ENCODE measurements at regions not wholly inside any gene's neighbourhood (a gene's known extent, or its start where the extent isn't known, plus 50 kb on each side); places are given as distances from the start of the nearest gene placed in this dataset.

- H3K4me3 Mint-ChIP-seq: no peak overlapping the region
- POLR2A ChIA-PET: no interaction called here
Observed at GRCh38 chr3:110779581-110779980, 292.0 kb upstream of the NECTIN3 start.

GRCh38 chr3:110783541-110783940 is 288.1 kb upstream of the NECTIN3 start:
- H3K4me3 ChIP-seq (ENCODE audit: low read length): no peak overlapping the region
- ATAC-seq (no peak), DNase-seq (no peak)
- ChIA-PET POLR2A (no interaction called here), CTCF (no interaction called here)
- Mint-ChIP-seq H3K27me3 (peaks cover 0 to 5% (median under 1%) of the 10 kb centered on the region in 5 donors), H3K27ac (no peak overlapping the region), H3K36me3 (no peaks in the 10 kb centered on the region), H3K4me3 (no peak overlapping the region), H3K4me1 (no peaks in the 10 kb centered on the region), H3K9me3 (peaks cover 0 to 17% (median 0%) of the 10 kb centered on the region in 11 donors)
- intact Hi-C loops (cut with micrococcal nuclease): no loop called here
- no peaks in the 10 kb centered on the region for H3K36me3 ChIP-seq (ENCODE audit: control insufficient read depth in 2 of 3, insufficient read depth in 3 of 3, low read length in 3 of 3)
- no peaks in the 10 kb centered on the region for H3K9me3 ChIP-seq (ENCODE audit: control insufficient read depth in 2 of 3, low read length in 3 of 3)
- no peak overlapping the region for H3K27ac ChIP-seq (ENCODE audit: low read depth, low read length)
- no peaks in the 10 kb centered on the region for H3K4me1 ChIP-seq (ENCODE audit: control insufficient read depth in 2 of 2, insufficient read depth in 2 of 2, low read length in 2 of 2)
- no peaks in the 10 kb centered on the region for H3K27me3 ChIP-seq (ENCODE audit: control insufficient read depth in 2 of 2, insufficient read depth in 2 of 2, low read length in 2 of 2)

More at GRCh38 chr3:110779581-110779980, 292.0 kb upstream of the NECTIN3 start:
- CTCF ChIA-PET: no interaction called here
- Histone ChIP-seq H3K27me3 (ENCODE audit: control insufficient read depth in 2 of 2, insufficient read depth in 2 of 2, low read length in 2 of 2) (no peaks in the 10 kb centered on the region), H3K27ac (ENCODE audit: low read depth, low read length) (no peak overlapping the region), H3K4me1 (ENCODE audit: control insufficient read depth in 2 of 2, insufficient read depth in 2 of 2, low read length in 2 of 2) (no peaks in the 10 kb centered on the region), H3K4me3 (ENCODE audit: low read length) (no peak overlapping the region), H3K9me3 (ENCODE audit: control insufficient read depth in 2 of 3, low read length in 3 of 3) (no peaks in the 10 kb centered on the region), H3K36me3 (ENCODE audit: control insufficient read depth in 2 of 3, insufficient read depth in 3 of 3, low read length in 3 of 3) (no peaks in the 10 kb centered on the region)
- Mint-ChIP-seq H3K27me3 (peaks cover 0 to 5% (median 0%) of the 10 kb centered on the region in 5 donors), H3K36me3 (no peaks in the 10 kb centered on the region), H3K4me1 (no peaks in the 10 kb centered on the region), H3K27ac (no peak overlapping the region), H3K9me3 (peaks cover 0 to 2% (median 0%) of the 10 kb centered on the region in 11 donors)
- intact Hi-C loops (cut with micrococcal nuclease): no loop called here
- ATAC-seq (no peak), DNase-seq (no peak)

- POLR2A ChIA-PET: no interaction called here
- H3K4me1 ChIP-seq (ENCODE audit: control insufficient read depth in 2 of 2, insufficient read depth in 2 of 2, low read length in 2 of 2): no peaks in the 10 kb centered on the region
Observed at GRCh38 chr3:110788794-110789193, 282.8 kb upstream of the NECTIN3 start.

GRCh38 chr3:110789315-110789714 is 282.3 kb upstream of the NECTIN3 start:
- H3K4me3 ChIP-seq (ENCODE audit: low read length): no peak overlapping the region
- peaks cover 0 to 17% (median 0%) of the 10 kb centered on the region in 11 donors for H3K9me3 Mint-ChIP-seq
- no peak for DNase-seq
- no peaks in the 10 kb centered on the region for H3K9me3 ChIP-seq (ENCODE audit: control insufficient read depth in 2 of 3, low read length in 3 of 3)
- no peaks in the 10 kb centered on the region for H3K4me1 Mint-ChIP-seq
- POLR2A ChIA-PET: no interaction called here
- no peak for ATAC-seq
- H3K4me1 ChIP-seq (ENCODE audit: control insufficient read depth in 2 of 2, insufficient read depth in 2 of 2, low read length in 2 of 2): no peaks in the 10 kb centered on the region
- intact Hi-C loops (cut with micrococcal nuclease): no loop called here
- no peak overlapping the region for H3K27ac Mint-ChIP-seq
- no peak overlapping the region for H3K27ac ChIP-seq (ENCODE audit: low read depth, low read length)
- no peaks in the 10 kb centered on the region for H3K36me3 ChIP-seq (ENCODE audit: control insufficient read depth in 2 of 3, insufficient read depth in 3 of 3, low read length in 3 of 3)
- CTCF ChIA-PET: no interaction called here
- H3K27me3 Mint-ChIP-seq: peaks cover 3 to 14% (median 12%) of the 10 kb centered on the region in 5 donors
- H3K4me3 Mint-ChIP-seq: no peak overlapping the region
- no peaks in the 10 kb centered on the region for H3K36me3 Mint-ChIP-seq
- no peaks in the 10 kb centered on the region for H3K27me3 ChIP-seq (ENCODE audit: control insufficient read depth in 2 of 2, insufficient read depth in 2 of 2, low read length in 2 of 2)

More at GRCh38 chr3:110788794-110789193, 282.8 kb upstream of the NECTIN3 start:
- H3K4me3 ChIP-seq (ENCODE audit: low read length): no peak overlapping the region
- H3K36me3 ChIP-seq (ENCODE audit: control insufficient read depth in 2 of 3, insufficient read depth in 3 of 3, low read length in 3 of 3): no peaks in the 10 kb centered on the region
- H3K9me3 ChIP-seq (ENCODE audit: control insufficient read depth in 2 of 3, low read length in 3 of 3): no peaks in the 10 kb centered on the region
- DNase-seq (no peak), ATAC-seq (no peak)
- no peaks in the 10 kb centered on the region for H3K27me3 ChIP-seq (ENCODE audit: control insufficient read depth in 2 of 2, insufficient read depth in 2 of 2, low read length in 2 of 2)
- Mint-ChIP-seq H3K27me3 (peaks cover 3 to 9% (median 7%) of the 10 kb centered on the region in 5 donors), H3K27ac (no peak overlapping the region), H3K4me3 (no peak overlapping the region), H3K9me3 (peaks cover 0 to 17% (median 0%) of the 10 kb centered on the region in 11 donors), H3K4me1 (no peaks in the 10 kb centered on the region), H3K36me3 (no peaks in the 10 kb centered on the region)
- intact Hi-C loops (cut with micrococcal nuclease): no loop called here
- CTCF ChIA-PET: no interaction called here
- H3K27ac ChIP-seq (ENCODE audit: low read depth, low read length): no peak overlapping the region

- H3K27me3 Mint-ChIP-seq: peaks cover 3 to 18% (median 14%) of the 10 kb centered on the region in 5 donors
- Histone ChIP-seq H3K27me3 (ENCODE audit: control insufficient read depth in 2 of 2, insufficient read depth in 2 of 2, low read length in 2 of 2) (no peaks in the 10 kb centered on the region), H3K4me3 (ENCODE audit: low read length) (no peak overlapping the region), H3K9me3 (ENCODE audit: control insufficient read depth in 2 of 3, low read length in 3 of 3) (no peaks in the 10 kb centered on the region), H3K27ac (ENCODE audit: low read depth, low read length) (no peak overlapping the region), H3K36me3 (ENCODE audit: control insufficient read depth in 2 of 3, insufficient read depth in 3 of 3, low read length in 3 of 3) (no peaks in the 10 kb centered on the region), H3K4me1 (ENCODE audit: control insufficient read depth in 2 of 2, insufficient read depth in 2 of 2, low read length in 2 of 2) (no peaks in the 10 kb centered on the region)
- H3K4me3 Mint-ChIP-seq: no peak overlapping the region
- H3K36me3 Mint-ChIP-seq: no peaks in the 10 kb centered on the region
- intact Hi-C loops (cut with micrococcal nuclease): loop anchor here in 1 of 2 donors (10.0 kb wide), 1 partner anchor 744 kb away; no protein-coding TSS in a partner anchor
- no peak overlapping the region for H3K27ac Mint-ChIP-seq
- peaks cover 0 to 9% (median 0%) of the 10 kb centered on the region in 11 donors for H3K9me3 Mint-ChIP-seq
- CTCF ChIA-PET: no interaction called here
- DNase-seq (no peak), ATAC-seq (no peak)
- no peaks in the 10 kb centered on the region for H3K4me1 Mint-ChIP-seq
- POLR2A ChIA-PET: no interaction called here
Observed at GRCh38 chr3:110790631-110791030, 281.0 kb upstream of the NECTIN3 start.

DNA sequence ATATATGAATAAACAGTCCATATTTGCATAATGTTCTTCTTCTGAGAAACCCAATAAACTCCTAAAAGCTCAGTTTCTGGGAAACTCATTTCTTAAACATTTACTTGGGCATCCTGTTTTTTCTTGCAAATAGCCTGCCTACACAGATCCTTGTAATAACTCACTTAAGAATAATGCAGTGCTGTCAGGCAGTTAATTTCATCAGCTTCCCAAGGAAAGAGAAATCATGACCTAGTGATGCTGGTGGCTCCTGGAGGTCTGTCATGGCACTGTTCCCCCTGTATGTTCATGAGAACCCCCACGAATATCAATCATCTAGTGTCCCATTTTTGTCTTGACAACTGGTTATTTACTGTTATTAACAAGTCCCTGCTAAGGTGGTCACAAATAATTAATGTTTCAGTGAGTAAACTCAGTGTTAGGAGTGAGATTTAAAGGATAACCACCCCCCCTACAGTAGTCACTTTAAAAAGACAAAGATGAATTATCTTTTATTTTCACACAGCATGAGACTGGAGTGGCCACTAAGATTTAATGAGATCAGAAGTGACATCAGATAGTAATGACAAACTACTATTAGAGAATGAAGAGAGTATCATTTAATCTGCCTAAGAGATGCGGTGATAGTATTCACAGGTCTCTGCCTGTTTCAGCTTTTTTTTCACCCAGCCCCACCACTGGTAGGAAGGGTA is 279.5 kb upstream of the NECTIN3 start:
- H3K27ac Mint-ChIP-seq: no peak overlapping the region
- ChIA-PET POLR2A (no interaction called here), CTCF (no interaction called here)
- H3K9me3 Mint-ChIP-seq: peaks cover 0 to 2% (median 0%) of the 10 kb centered on the region in 11 donors
- ATAC-seq (no peak), DNase-seq (no peak)
- Histone ChIP-seq H3K27me3 (ENCODE audit: control insufficient read depth in 2 of 2, insufficient read depth in 2 of 2, low read length in 2 of 2) (no peaks in the 10 kb centered on the region), H3K4me1 (ENCODE audit: control insufficient read depth in 2 of 2, insufficient read depth in 2 of 2, low read length in 2 of 2) (no peaks in the 10 kb centered on the region), H3K27ac (ENCODE audit: low read depth, low read length) (no peak overlapping the region), H3K36me3 (ENCODE audit: control insufficient read depth in 2 of 3, insufficient read depth in 3 of 3, low read length in 3 of 3) (no peaks in the 10 kb centered on the region), H3K9me3 (ENCODE audit: control insufficient read depth in 2 of 3, low read length in 3 of 3) (no peaks in the 10 kb centered on the region), H3K4me3 (ENCODE audit: low read length) (no peak overlapping the region)
- no peaks in the 10 kb centered on the region for H3K4me1 Mint-ChIP-seq
- no peaks in the 10 kb centered on the region for H3K36me3 Mint-ChIP-seq
- intact Hi-C loops (cut with micrococcal nuclease): loop anchor here in 1 of 2 donors (10.0 kb wide), 1 partner anchor 743 kb away; no protein-coding TSS in a partner anchor
- H3K4me3 Mint-ChIP-seq: no peak overlapping the region
- peaks cover 3 to 20% (median 14%) of the 10 kb centered on the region in 5 donors for H3K27me3 Mint-ChIP-seq

- Histone ChIP-seq H3K27me3 (ENCODE audit: control insufficient read depth in 2 of 2, insufficient read depth in 2 of 2, low read length in 2 of 2) (no peaks in the 10 kb centered on the region), H3K36me3 (ENCODE audit: control insufficient read depth in 2 of 3, insufficient read depth in 3 of 3, low read length in 3 of 3) (no peaks in the 10 kb centered on the region), H3K4me3 (ENCODE audit: low read length) (no peak overlapping the region), H3K4me1 (ENCODE audit: control insufficient read depth in 2 of 2, insufficient read depth in 2 of 2, low read length in 2 of 2) (no peaks in the 10 kb centered on the region), H3K27ac (ENCODE audit: low read depth, low read length) (no peak overlapping the region), H3K9me3 (ENCODE audit: control insufficient read depth in 2 of 3, low read length in 3 of 3) (no peaks in the 10 kb centered on the region)
- POLR2A ChIA-PET: no interaction called here
- Mint-ChIP-seq H3K9me3 (no peaks in the 10 kb centered on the region), H3K36me3 (no peaks in the 10 kb centered on the region), H3K27me3 (peaks cover 3 to 20% (median 14%) of the 10 kb centered on the region in 5 donors), H3K4me1 (no peaks in the 10 kb centered on the region), H3K27ac (no peak overlapping the region), H3K4me3 (no peak overlapping the region)
- CTCF ChIA-PET: interaction anchor here (0.5 kb wide), 1 partner anchor 72 kb away, joined by 4 read pairs; no protein-coding TSS in a partner anchor
- no peak for ATAC-seq
- intact Hi-C loops (cut with micrococcal nuclease): loop anchor here in 1 of 2 donors (10.0 kb wide), 1 partner anchor 741 kb away; no protein-coding TSS in a partner anchor
- no peak for DNase-seq
Observed at GRCh38 chr3:110793611-110794010, 278.0 kb upstream of the NECTIN3 start.

Data from naive thymus-derived CD4-positive, alpha-beta T cell (primary cell).